Fibroblast of skin of right quadriceps (primary cell): ENCODE measurements at regions not wholly inside any gene's neighbourhood (a gene's known extent, or its start where the extent isn't known, plus 50 kb on each side); places are given as distances from the start of the nearest gene placed in this dataset.
"Not testable (repeated sequence)": the region's sequence is repeated elsewhere in the genome, so short reads cannot be mapped to it uniquely, and the experiment has no call there.

Experiments
- DNase-seq: peaks from one replicate; pipeline ENCODE4 v3.0.0-alpha.2; 2013

GRCh38 chr12:94916663-94917062, 86.8 kb downstream of the NDUFA12 start:
- DNase-seq = no peak

- DNase-seq = no peak
These were observed 93.8 kb downstream of the NDUFA12 start for GRCh38 chr12:94909663-94910062.

- not testable (repeated sequence) for DNase-seq
These were observed 97.7 kb downstream of the NDUFA12 start for GRCh38 chr12:94905749-94906148.

- no peak for DNase-seq
These were observed 103.0 kb downstream of the NDUFA12 start for GRCh38 chr12:94900496-94900895.

GRCh38 chr12:94898388-94898787, 105.1 kb downstream of the NDUFA12 start:
- no peak for DNase-seq

- DNase-seq = no peak
These were observed 110.8 kb downstream of the NDUFA12 start for GRCh38 chr12:94892544-94893267.

- no peak for DNase-seq
These were observed 113.9 kb downstream of the NDUFA12 start for GRCh38 chr12:94889445-94890210.

- peak; percentile 13 for DNase-seq
These were observed 124.0 kb downstream of the NDUFA12 start for GRCh38 chr12:94879542-94879941.

GRCh38 chr12:94875525-94875924, 128.0 kb downstream of the NDUFA12 start:
- DNase-seq = peak; percentile 7

- no peak for DNase-seq
These were observed 128.8 kb downstream of the NDUFA12 start for GRCh38 chr12:94874518-94875302.

GRCh38 chr12:94873734-94874517, 129.6 kb downstream of the NDUFA12 start:
- DNase-seq = no peak

- DNase-seq = no peak
These were observed 130.3 kb downstream of the NDUFA12 start for GRCh38 chr12:94872971-94873733.

- no peak for DNase-seq
These were observed 130.9 kb downstream of the NDUFA12 start for GRCh38 chr12:94872671-94872970.

GRCh38 chr12:94872007-94872653, 131.4 kb downstream of the NDUFA12 start:
- DNase-seq = no peak

- no peak for DNase-seq
These were observed 133.0 kb downstream of the NDUFA12 start for GRCh38 chr12:94870511-94870910.

- no peak for DNase-seq
These were observed 135.3 kb downstream of the NDUFA12 start for GRCh38 chr12:94868161-94868560.

GRCh38 chr12:94867066-94867855, 136.2 kb downstream of the NDUFA12 start:
- DNase-seq = peak; percentile 10

- DNase-seq = no peak
These were observed 138.5 kb downstream of the NDUFA12 start for GRCh38 chr12:94864987-94865386.

- no peak for DNase-seq
These were observed 140.0 kb downstream of the NDUFA12 start for GRCh38 chr12:94863321-94864035.

- DNase-seq = no peak
These were observed 141.1 kb downstream of the NDUFA12 start for GRCh38 chr12:94862421-94862820.
